NB4 (cell line): ENCODE measurements at regions not wholly inside any gene's neighbourhood (a gene's known extent, or its start where the extent isn't known, plus 50 kb on each side); places are given as distances from the start of the nearest gene placed in this dataset.

ENCODE experiments used
- CTCF ChIP-seq: IDR thresholded peaks from one replicate; pipeline ENCODE4 v1.5.1; 2012; ENCODE audit warnings: low read depth, low read length
- MAX ChIP-seq: IDR thresholded peaks from 2 replicates; pipeline ENCODE4 v1.6.1; 2011; ENCODE audit warnings: low read depth, low read length
- MYC ChIP-seq: IDR thresholded peaks from 2 replicates; pipeline ENCODE4 v1.6.1; 2011; ENCODE audit warnings: low read depth, low read length
- POLR2A ChIP-seq: IDR thresholded peaks from 2 replicates; pipeline ENCODE4 v1.6.1; 2011; ENCODE audit warnings: mild to moderate bottlenecking; ENCODE audit not compliant: insufficient read length; ENCODE audit errors: extremely low read depth

- peak; percentile 55 for TF ChIP-seq CTCF
- TF ChIP-seq POLR2A = no peak
- TF ChIP-seq MAX = no peak
- no peak for TF ChIP-seq MYC
Observed at GRCh38 chr12:92608151-92609091, 94.4 kb upstream of the PLEKHG7 start.
